HepG2 (cell line): ENCODE measurements at regions not wholly inside any gene's neighbourhood (a gene's known extent, or its start where the extent isn't known, plus 50 kb on each side); places are given as distances from the start of the nearest gene placed in this dataset.

Source experiments
- ATAC-seq: fragments of 200-7000 bp; cut with Tn5 transposase; 3 replicates; pipeline ENCODE4 v1.9.1; 2020; ENCODE audit warnings: mild to moderate bottlenecking, moderate library complexity
- BruUV-seq: library from RNA; stranded (reverse); fragments of 400-500 nt; replicated peaks from 2 replicates; lab custom pipeline; 2021; lab: Mats Ljungman, UMichigan
- CTCF ChIA-PET: fragments of 300-600 bp; formaldehyde crosslinking; extraction: SDS; loops from one replicate; lab custom pipeline; 2021; ENCODE audit warnings: low total read pairs, inconsistent platforms, low intra/inter-chr PET ratio; lab: Yijun Ruan, JAX
- POLR2A ChIA-PET: fragments of 350-600 bp; sonication (Branson Sonifier 250); formaldehyde crosslinking; loops from one replicate; lab custom pipeline; 2020; ENCODE audit warnings: antibody characterized with exemption, inconsistent platforms; lab: Yijun Ruan, JAX
- DNase-seq: peaks from one replicate; pipeline ENCODE4 v3.0.0-alpha.2; 2015; ENCODE audit warnings: low spot score
- FAIRE-seq: peaks from 3 replicates; lab custom pipeline; 2011; peaks lifted over from hg19 to GRCh38; lab: Jason Lieb, UNC
- H2AFZ ChIP-seq: one replicate; pipeline ENCODE4 v1.6.1; 2011; ENCODE audit warnings: low read length, inconsistent platforms
- H3K27ac ChIP-seq: fragments of 300-600 bp; 3 replicates; pipeline ENCODE4 v1.8.0; 2011; ENCODE audit warnings: mixed run types, mild to moderate bottlenecking, mixed read lengths, low read length, inconsistent platforms; ENCODE audit not compliant: insufficient read depth; ENCODE audit errors: extremely low read length
- H3K27me3 ChIP-seq, 2 experiments: fragments of 200-600 bp in 1 of 2; 2 replicates in 1 of 2; 3 replicates in 1 of 2; pipeline versions ENCODE4 v1.6.0 to v1.8.0; 2011; ENCODE audit warnings: low read length in 2 of 2, mild to moderate bottlenecking in 2 of 2, moderate library complexity in 2 of 2, inconsistent platforms in 1 of 2; ENCODE audit not compliant: insufficient read depth in 2 of 2, control insufficient read depth in 1 of 2
- H3K36me3 ChIP-seq, 2 experiments: fragments of 200-600 bp in 1 of 2; replicated peaks in 1 of 2; 2 replicates in 1 of 2; 3 replicates in 1 of 2; pipeline versions ENCODE4 v1.5.1 to v1.8.0; 2011; ENCODE audit warnings: low read length in 2 of 2, inconsistent platforms in 1 of 2; ENCODE audit not compliant: insufficient read depth in 2 of 2, control insufficient read depth in 1 of 2
- H3K4me1 ChIP-seq: 2 replicates; pipeline ENCODE4 v1.5.1; 2012; ENCODE audit warnings: low read length, inconsistent platforms; ENCODE audit not compliant: insufficient read depth
- H3K4me2 ChIP-seq: 2 replicates; pipeline ENCODE4 v1.6.0; 2011; ENCODE audit warnings: low read depth, low read length, inconsistent platforms
- H3K4me3 ChIP-seq, 3 experiments: fragments of 200-600 bp in 1 of 3; sonication (generic), shearing (Covaris generic) in 1 of 3; replicated peaks in 1 of 3; 2 replicates each; pipeline ENCODE4 v1.5.1; 2011 to 2016; ENCODE audit warnings: low read length in 3 of 3, inconsistent platforms in 2 of 3, low read depth in 2 of 3, mild to moderate bottlenecking in 2 of 3, control low read depth in 1 of 3, mixed read lengths in 1 of 3; ENCODE audit not compliant: insufficient read depth in 1 of 3
- H3K79me2 ChIP-seq: one replicate; pipeline ENCODE4 v1.6.1; 2011; ENCODE audit warnings: low read length, inconsistent platforms; ENCODE audit not compliant: insufficient read depth
- H3K9ac ChIP-seq: 2 replicates; pipeline ENCODE4 v1.6.0; 2011; ENCODE audit warnings: mild to moderate bottlenecking, low read depth, low read length, inconsistent platforms; ENCODE audit not compliant: insufficient read depth
- H3K9me3 ChIP-seq: 2 replicates; pipeline ENCODE4 v1.5.1; 2012; ENCODE audit warnings: mild to moderate bottlenecking, low read length
- H4K20me1 ChIP-seq: 2 replicates; pipeline ENCODE4 v1.6.0; 2011; ENCODE audit warnings: inconsistent platforms, mild to moderate bottlenecking, low read length, moderate library complexity; ENCODE audit not compliant: insufficient read depth
- ARID5B ChIP-seq: IDR thresholded peaks from 2 replicates; pipeline ENCODE4 v1.4.0; 2020; ENCODE audit warnings: mild to moderate bottlenecking, missing genetic modification reagents
- CBX1 ChIP-seq: IDR thresholded peaks from one replicate; pipeline ENCODE4 v1.6.1; 2016; ENCODE audit warnings: antibody characterized with exemption, low read depth
- FOXP4 ChIP-seq: sonication (generic); formaldehyde crosslinking; IDR thresholded peaks from 2 replicates; pipeline ENCODE4 v1.4.0; 2020; ENCODE audit warnings: missing genetic modification reagents
- LCORL ChIP-seq, 2 experiments: fragments of 450-650 bp in 1 of 2; sonication (generic) in 1 of 2; formaldehyde crosslinking in 1 of 2; IDR thresholded peaks; 2 replicates each; pipeline versions ENCODE4 v1.5.0 to v1.6.1; 2017 to 2020; ENCODE audit warnings: antibody characterized with exemption in 1 of 2, missing genetic modification reagents in 1 of 2
- MXD1 ChIP-seq: sonication (generic); formaldehyde crosslinking; IDR thresholded peaks from 2 replicates; pipeline ENCODE4 v1.4.0; 2020; ENCODE audit warnings: mild to moderate bottlenecking, missing genetic modification reagents
- PHB2 ChIP-seq: fragments of 450-650 bp; IDR thresholded peaks from 2 replicates; pipeline ENCODE4 v1.6.1; 2018; ENCODE audit not compliant: partially characterized antibody
- PTBP1 ChIP-seq: fragments of 200-400 bp; formaldehyde crosslinking; IDR thresholded peaks from 2 replicates; pipeline ENCODE4 v1.6.1; 2018; ENCODE audit warnings: low read length, low read depth; ENCODE audit not compliant: poor library complexity, severe bottlenecking
- TCF12 ChIP-seq, 2 experiments: fragments of 450-650 bp in 1 of 2; sonication (generic) in 1 of 2; formaldehyde crosslinking in 1 of 2; IDR thresholded peaks; 2 replicates each; pipeline versions ENCODE4 v1.6.1 to v1.8.0; 2017 to 2022; ENCODE audit warnings: antibody characterized with exemption in 1 of 2, mild to moderate bottlenecking in 1 of 2, missing genetic modification reagents in 1 of 2, moderate library complexity in 1 of 2
- ZFP1 ChIP-seq: IDR thresholded peaks from 2 replicates; pipeline ENCODE4 v1.6.1; 2016
- ZMYM4 ChIP-seq: sonication (generic); formaldehyde crosslinking; IDR thresholded peaks from 2 replicates; pipeline ENCODE4 v1.8.1; 2023; ENCODE audit warnings: mild to moderate bottlenecking, missing genetic modification reagents
- ZNF430 ChIP-seq: sonication (generic); formaldehyde crosslinking; IDR thresholded peaks from 2 replicates; pipeline ENCODE4 v1.9.0; 2021; ENCODE audit warnings: mild to moderate bottlenecking, missing genetic modification reagents
- ZNF619 ChIP-seq: sonication (generic); formaldehyde crosslinking; IDR thresholded peaks from 2 replicates; pipeline ENCODE4 v1.4.0; 2020; ENCODE audit warnings: mild to moderate bottlenecking, missing genetic modification reagents
- ZNF704 ChIP-seq: sonication (generic); formaldehyde crosslinking; IDR thresholded peaks from 2 replicates; pipeline ENCODE4 v1.8.1; 2023; ENCODE audit warnings: mild to moderate bottlenecking, inconsistent platforms, moderate library complexity, missing genetic modification reagents, borderline replicate concordance
- WGBS: methylation state at CpG from one replicate; pipeline ENCODE4 v1.1.6; 2017; ENCODE audit warnings: low lambda C conversion rate; 5-methylcytosine and 5-hydroxymethylcytosine counted together
- in situ Hi-C: cut with HindIII; loops from 2 replicates; pipeline ENCODE4 v1.10.0; 2017; ENCODE audit warnings: low pct_unique_long_range_greater_than_20kb; ENCODE audit not compliant: extremely low pct_ligation_motif_present
- intact Hi-C: fragments of 100-400 bp; cut with micrococcal nuclease; formaldehyde crosslinking; loops from one replicate; pipeline ENCODE4 v1.10.0; 2022; ENCODE audit not compliant: unreplicated experiment

GRCh38 chr7:117836-118614 is 74.3 kb upstream of the FAM20C start (continued):
- TF ChIP-seq ZNF704 (CRISPR knock-in tag) (no peak), PTBP1 (no peak), ZFP1 (no peak)

GRCh38 chr7:118615-119391 is 73.6 kb upstream of the FAM20C start:
- Histone ChIP-seq H3K27ac (no peak overlapping the region), H3K4me3 (no peak overlapping the region), H3K27me3 (peaks cover 2 to 48% of the 10 kb centered on the region in 2 experiments; a peak in 4 of 5 replicates), H3K79me2 (no peaks in the 10 kb centered on the region), H3K4me1 (peaks cover 10% of the 10 kb centered on the region), H3K9ac (no peak overlapping the region), H3K9me3 (no peaks in the 10 kb centered on the region), H2AFZ (no peak overlapping the region), H3K4me2 (no peak overlapping the region), H4K20me1 (no peaks in the 10 kb centered on the region), H3K36me3 (no peaks in the 10 kb centered on the region)
- ChIA-PET POLR2A (no interaction called here), CTCF (no interaction called here)
- WGBS: 44% methylated on average over 30 of the region's 32 CpGs
- in situ Hi-C loops (no loop called here), intact Hi-C loops (no loop called here)
- DNase-seq (no peak), FAIRE-seq (no peak), ATAC-seq (no peak)
- TF ChIP-seq PHB2 (no peak), TCF12 (IDR thresholded peaks at IDR 0.05) (no peak), TCF12 (CRISPR knock-in tag; IDR thresholded peaks at IDR 0.05) (no peak), LCORL (IDR thresholded peaks at IDR 0.05) (no peak), LCORL (CRISPR knock-in tag; IDR thresholded peaks at IDR 0.05) (no peak), MXD1 (CRISPR knock-in tag) (no peak), ZNF619 (no peak), ZMYM4 (CRISPR knock-in tag) (no peak), ZNF430 (CRISPR knock-in tag) (no peak), ARID5B (no peak), FOXP4 (CRISPR knock-in tag) (no peak), CBX1 (no peak)
- BruUV-seq: no TSS peak
